ENCODE measurements at regions not wholly inside any gene's neighbourhood (a gene's known extent, or its start where the extent isn't known, plus 50 kb on each side); places are given as distances from the start of the nearest gene placed in this dataset.

DNA sequence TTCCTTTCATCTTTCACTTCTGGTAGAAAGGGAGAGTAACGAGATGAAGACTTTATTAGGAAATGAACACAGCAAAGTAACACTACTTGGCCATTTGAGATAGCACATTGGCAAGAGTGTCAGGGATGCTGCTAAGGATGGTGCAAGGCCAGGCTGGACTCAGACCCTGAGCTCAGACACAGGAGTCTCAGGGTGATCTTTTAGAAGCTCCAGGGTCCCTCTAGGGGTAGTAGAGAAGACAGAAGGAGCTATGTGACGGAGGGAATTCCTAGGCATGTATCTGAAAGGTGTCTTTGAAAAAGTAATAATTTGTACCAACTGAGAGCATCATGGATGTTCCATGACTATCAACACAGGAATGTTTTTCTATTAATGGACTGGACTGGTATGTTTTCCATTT, 436.5 kb downstream of the DHX35 start:
- Histone ChIP-seq H3K27ac (no peak overlapping the region), H3K9me3 (no peaks in the 10 kb centered on the region), H3K27me3 (no peaks in the 10 kb centered on the region), H3K36me3 (no peaks in the 10 kb centered on the region), H3K4me1 (no peaks in the 10 kb centered on the region), H3K4me3 (no peak overlapping the region)
- TF ChIP-seq POLR2AphosphoS5 (IDR thresholded peaks at IDR 0.05; ENCODE audit: insufficient read depth in 1 of 2, low read depth in 1 of 2) (no peak), POLR2A (IDR thresholded peaks at IDR 0.05) (no peak)
- TF ChIP-seq, protein P1, sequence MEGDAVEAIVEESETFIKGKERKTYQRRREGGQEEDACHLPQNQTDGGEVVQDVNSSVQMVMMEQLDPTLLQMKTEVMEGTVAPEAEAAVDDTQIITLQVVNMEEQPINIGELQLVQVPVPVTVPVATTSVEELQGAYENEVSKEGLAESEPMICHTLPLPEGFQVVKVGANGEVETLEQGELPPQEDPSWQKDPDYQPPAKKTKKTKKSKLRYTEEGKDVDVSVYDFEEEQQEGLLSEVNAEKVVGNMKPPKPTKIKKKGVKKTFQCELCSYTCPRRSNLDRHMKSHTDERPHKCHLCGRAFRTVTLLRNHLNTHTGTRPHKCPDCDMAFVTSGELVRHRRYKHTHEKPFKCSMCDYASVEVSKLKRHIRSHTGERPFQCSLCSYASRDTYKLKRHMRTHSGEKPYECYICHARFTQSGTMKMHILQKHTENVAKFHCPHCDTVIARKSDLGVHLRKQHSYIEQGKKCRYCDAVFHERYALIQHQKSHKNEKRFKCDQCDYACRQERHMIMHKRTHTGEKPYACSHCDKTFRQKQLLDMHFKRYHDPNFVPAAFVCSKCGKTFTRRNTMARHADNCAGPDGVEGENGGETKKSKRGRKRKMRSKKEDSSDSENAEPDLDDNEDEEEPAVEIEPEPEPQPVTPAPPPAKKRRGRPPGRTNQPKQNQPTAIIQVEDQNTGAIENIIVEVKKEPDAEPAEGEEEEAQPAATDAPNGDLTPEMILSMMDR (IDR thresholded peaks at IDR 0.05): no peak
- intact Hi-C loops (cut with DNase I): no loop called here
- DNase-seq (ENCODE audit: extremely low spot score in 2 of 2): no peak

DNA sequence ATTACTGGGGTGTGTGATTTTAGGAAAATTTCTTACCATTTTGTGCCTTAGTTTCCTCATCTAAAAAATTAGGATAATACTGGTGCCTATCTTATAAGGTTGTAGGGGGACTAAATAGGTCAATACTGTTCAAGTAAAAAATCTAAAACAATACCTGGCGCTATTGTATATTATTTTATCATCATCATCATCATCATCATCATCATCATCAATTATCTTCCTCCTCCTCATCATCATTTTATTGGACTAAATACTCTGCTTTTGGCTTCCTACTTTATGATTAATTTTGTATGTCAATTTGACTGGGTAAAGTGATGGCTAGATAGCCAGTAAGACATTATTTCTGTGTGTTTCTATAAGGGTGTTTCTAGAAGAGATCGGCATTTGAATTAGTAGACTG, 435.5 kb downstream of the DHX35 start:
- intact Hi-C loops (cut with DNase I): no loop called here
- no peak for DNase-seq (ENCODE audit: extremely low spot score in 2 of 2)
- H3K27ac ChIP-seq: no peak overlapping the region
- no peak for TF ChIP-seq POLR2A (IDR thresholded peaks at IDR 0.05)
- TF ChIP-seq, protein P1 (IDR thresholded peaks at IDR 0.05): no peak
- no peak for TF ChIP-seq POLR2AphosphoS5 (IDR thresholded peaks at IDR 0.05; ENCODE audit: insufficient read depth in 1 of 2, low read depth in 1 of 2)
- no peaks in the 10 kb centered on the region for H3K36me3 ChIP-seq
- H3K9me3 ChIP-seq: no peaks in the 10 kb centered on the region
- no peaks in the 10 kb centered on the region for H3K27me3 ChIP-seq
- H3K4me3 ChIP-seq: no peak overlapping the region
- no peaks in the 10 kb centered on the region for H3K4me1 ChIP-seq

DNA sequence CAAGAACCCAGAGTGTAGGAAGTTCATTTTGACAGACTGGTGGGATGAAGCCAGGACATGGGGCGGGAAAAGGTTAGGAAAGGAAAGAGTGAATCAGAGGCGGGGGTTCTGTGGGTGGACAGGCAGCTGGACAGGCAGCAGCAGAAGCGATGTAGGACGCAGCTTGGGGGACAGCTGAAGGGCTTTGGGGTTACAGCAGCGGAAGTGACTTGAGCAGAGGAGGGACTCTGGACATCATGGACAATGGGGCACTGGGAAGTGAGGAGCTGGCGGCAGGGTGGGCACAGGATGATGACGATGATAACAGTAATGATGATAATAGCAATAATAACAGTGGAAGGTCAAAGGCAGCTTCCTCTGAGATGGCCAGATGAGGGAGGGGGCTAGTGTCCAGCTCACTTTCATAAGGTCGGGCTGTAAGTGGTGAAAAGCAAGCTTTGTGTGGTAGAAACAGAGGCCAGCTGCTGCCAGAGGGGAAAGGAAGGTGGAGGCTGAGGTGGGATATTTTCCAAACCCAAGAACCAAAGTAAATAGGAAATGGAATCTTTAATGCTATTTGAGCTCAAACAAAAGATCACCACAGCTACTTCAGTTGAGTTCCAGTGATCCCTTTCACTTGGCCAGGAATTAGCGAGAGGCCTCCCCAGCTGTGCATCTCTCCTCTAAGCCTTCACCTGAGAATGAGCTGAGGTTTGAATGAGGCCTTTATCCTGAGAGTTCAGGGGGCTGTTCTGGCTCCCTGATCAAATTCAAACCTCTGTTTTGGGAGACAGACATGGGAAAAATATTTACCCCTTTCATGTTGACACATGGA, 433.5 kb downstream of the DHX35 start:
- no peak for DNase-seq (ENCODE audit: extremely low spot score in 2 of 2)
- Histone ChIP-seq H3K4me3 (no peak overlapping the region), H3K9me3 (no peaks in the 10 kb centered on the region), H3K27ac (no peak overlapping the region), H3K27me3 (no peaks in the 10 kb centered on the region), H3K36me3 (no peaks in the 10 kb centered on the region), H3K4me1 (no peaks in the 10 kb centered on the region)
- intact Hi-C loops (cut with DNase I): no loop called here
- TF ChIP-seq POLR2AphosphoS5 (IDR thresholded peaks at IDR 0.05; ENCODE audit: insufficient read depth in 1 of 2, low read depth in 1 of 2) (no peak), POLR2A (IDR thresholded peaks at IDR 0.05) (no peak)
- TF ChIP-seq, protein P1 (IDR thresholded peaks at IDR 0.05): no peak

DNA sequence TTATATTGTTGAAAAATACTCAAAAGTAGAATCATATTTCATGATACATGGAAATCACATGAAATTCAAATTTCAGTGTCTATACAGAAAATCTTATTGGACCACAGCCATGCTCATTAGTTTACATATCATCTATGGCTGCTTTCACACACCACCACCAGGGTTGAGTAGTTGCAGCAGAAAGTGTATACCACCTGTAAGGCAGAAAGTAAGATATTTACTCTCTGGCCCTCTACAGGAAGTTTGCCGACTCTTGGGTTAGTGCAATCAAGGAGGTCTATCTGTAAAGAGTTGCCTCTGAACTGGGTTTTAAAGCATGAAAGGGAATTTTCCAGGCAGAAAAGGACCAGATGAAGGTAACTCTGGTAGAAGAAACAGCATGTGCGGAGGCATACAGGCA, 432.3 kb downstream of the DHX35 start:
- no peaks in the 10 kb centered on the region for H3K4me1 ChIP-seq
- no peak overlapping the region for H3K4me3 ChIP-seq
- H3K27me3 ChIP-seq: no peaks in the 10 kb centered on the region
- DNase-seq (ENCODE audit: extremely low spot score in 2 of 2): no peak
- TF ChIP-seq POLR2AphosphoS5 (IDR thresholded peaks at IDR 0.05; ENCODE audit: insufficient read depth in 1 of 2, low read depth in 1 of 2) (no peak), POLR2A (IDR thresholded peaks at IDR 0.05) (no peak)
- TF ChIP-seq, protein P1 (IDR thresholded peaks at IDR 0.05): no peak
- H3K36me3 ChIP-seq: no peaks in the 10 kb centered on the region
- H3K27ac ChIP-seq: no peak overlapping the region
- intact Hi-C loops (cut with DNase I): no loop called here
- H3K9me3 ChIP-seq: no peaks in the 10 kb centered on the region

DNA sequence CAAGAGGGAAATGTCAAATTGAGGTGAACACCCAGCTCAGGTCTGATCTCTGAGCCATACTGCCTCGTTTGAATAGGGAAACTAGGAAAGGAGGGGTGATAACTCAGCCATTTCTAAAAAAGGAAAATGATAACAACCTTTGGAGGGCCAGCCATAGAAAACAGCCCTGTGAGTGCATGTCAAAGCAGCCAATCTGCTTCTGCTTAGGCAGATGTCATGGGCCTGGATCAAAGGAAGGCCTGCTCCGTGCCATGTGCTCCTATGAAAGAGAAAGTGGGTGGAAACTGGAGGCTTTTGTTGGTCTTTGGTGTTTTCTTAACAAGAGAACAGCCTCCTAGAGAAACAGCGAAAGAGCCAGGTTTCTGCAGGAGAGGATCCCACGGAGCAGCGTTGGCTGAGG, 428.0 kb downstream of the DHX35 start:
- Histone ChIP-seq H3K36me3 (no peaks in the 10 kb centered on the region), H3K4me3 (no peak overlapping the region), H3K9me3 (no peaks in the 10 kb centered on the region), H3K4me1 (no peaks in the 10 kb centered on the region), H3K27me3 (no peaks in the 10 kb centered on the region), H3K27ac (no peak overlapping the region)
- DNase-seq (ENCODE audit: extremely low spot score in 2 of 2): no peak
- intact Hi-C loops (cut with DNase I): no loop called here
- no peak for TF ChIP-seq POLR2A (IDR thresholded peaks at IDR 0.05)
- no peak for TF ChIP-seq POLR2AphosphoS5 (IDR thresholded peaks at IDR 0.05; ENCODE audit: insufficient read depth in 1 of 2, low read depth in 1 of 2)
- TF ChIP-seq, protein P1 (IDR thresholded peaks at IDR 0.05): no peak
